K562 (cell line): ENCODE measurements at regions not wholly inside any gene's neighbourhood (a gene's known extent, or its start where the extent isn't known, plus 50 kb on each side); places are given as distances from the start of the nearest gene placed in this dataset.
A peak's percentile ranks its signal among the peaks of the same experiment; 100 is the strongest.
"Not testable (repeated sequence)": the region's sequence is repeated elsewhere in the genome, so short reads cannot be mapped to it uniquely, and the experiment has no call there.

Experiments used
- EP300 ChIP-seq: IDR thresholded peaks from 2 replicates; pipeline ENCODE4 v1.6.1; 2012; ENCODE audit warnings: low read length, improper control_type of control experiment
- EZH2 ChIP-seq: IDR thresholded peaks from 2 replicates; pipeline ENCODE4 v1.6.1; 2012; ENCODE audit warnings: low read depth, mild to moderate bottlenecking, inconsistent platforms, low read length, borderline replicate concordance
- HMGXB4 ChIP-seq: sonication (generic); formaldehyde crosslinking; IDR thresholded peaks from 2 replicates; pipeline ENCODE4 v1.8.1; 2023; ENCODE audit warnings: mild to moderate bottlenecking, missing genetic modification reagents
- MYNN ChIP-seq, 2 experiments: sonication (generic); formaldehyde crosslinking in 1 of 2; IDR thresholded peaks; 2 replicates each; pipeline versions ENCODE4 v1.5.0 to v1.6.1; 2016 to 2020; ENCODE audit warnings: antibody characterized with exemption in 1 of 2, missing genetic modification reagents in 1 of 2
- POLR2AphosphoS5 ChIP-seq: IDR thresholded peaks from 2 replicates; pipeline ENCODE4 v1.6.1; 2011; ENCODE audit warnings: mild to moderate bottlenecking, low read depth, low read length, moderate library complexity; ENCODE audit not compliant: control insufficient read depth, insufficient read depth
- RUNX1 ChIP-seq: sonication (generic); IDR thresholded peaks from 2 replicates; pipeline ENCODE4 v1.6.1; 2016; ENCODE audit warnings: antibody characterized with exemption, low read depth
- TAF1 ChIP-seq: IDR thresholded peaks from 2 replicates; pipeline ENCODE4 v1.6.1; 2011; ENCODE audit warnings: mild to moderate bottlenecking, low read length, moderate library complexity; ENCODE audit not compliant: insufficient read depth, control insufficient read depth, severe bottlenecking; ENCODE audit errors: extremely low read depth
- ZBTB17 ChIP-seq: fragments of 450-650 bp; formaldehyde crosslinking; IDR thresholded peaks from 2 replicates; pipeline ENCODE4 v1.4.0; 2020; ENCODE audit warnings: mild to moderate bottlenecking
- TF ChIP-seq, protein P1 (sequence below), 3 experiments: IDR thresholded peaks in 2 of 3; conservative IDR thresholded peaks in 1 of 3; 2 replicates each; pipeline ENCODE4 v1.5.1; 2011 to 2012; ENCODE audit warnings: low read length in 3 of 3, mild to moderate bottlenecking in 3 of 3, control low read depth in 2 of 3, improper control_type of control experiment in 1 of 3, inconsistent platforms in 1 of 3, low read depth in 1 of 3, mixed read lengths in 1 of 3, moderate library complexity in 1 of 3; ENCODE audit not compliant: insufficient read depth in 2 of 3

DNA sequence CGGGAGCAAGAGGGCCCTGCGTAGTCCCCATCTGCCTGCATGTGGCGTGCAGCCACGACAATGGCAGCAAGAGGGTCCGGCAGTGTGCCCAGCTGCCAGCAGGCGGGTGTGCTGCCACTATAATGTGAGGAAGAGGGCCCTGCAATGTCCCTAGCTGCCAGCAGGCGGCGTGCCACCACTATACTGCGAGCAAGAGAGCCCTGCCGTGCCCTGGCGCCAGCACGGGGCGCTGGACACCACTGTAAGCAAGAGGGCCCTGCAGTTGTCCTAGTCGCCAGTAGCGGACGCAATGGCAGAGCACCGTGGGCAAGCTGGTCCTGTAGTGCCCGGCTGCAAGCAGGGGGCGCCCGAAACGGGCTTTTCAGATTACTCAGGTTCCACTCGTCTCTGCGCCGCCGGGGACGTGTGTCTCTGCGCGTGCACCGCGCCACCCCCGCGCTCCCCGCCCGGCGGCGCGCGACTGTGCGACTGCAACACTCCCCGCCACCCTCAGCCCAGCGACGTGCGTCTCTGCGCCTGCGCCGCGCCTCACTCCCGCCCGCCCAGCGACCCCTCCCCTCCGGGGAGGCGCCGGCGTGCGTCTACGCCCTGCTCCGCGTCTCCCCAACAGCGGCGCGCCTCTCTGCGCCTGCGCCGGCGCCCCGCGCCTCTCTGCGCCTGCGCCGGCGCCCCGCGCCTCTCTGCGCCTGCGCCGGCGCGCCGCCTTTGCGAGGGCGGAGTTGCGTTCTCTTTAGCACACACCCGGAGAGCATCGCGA lies 159.4 kb upstream of the FRG2B start:
- TF ChIP-seq TAF1; RUNX1; EP300; EZH2; MYNN (IDR thresholded peaks at IDR 0.05); MYNN (CRISPR knock-in tag; IDR thresholded peaks at IDR 0.05); ZBTB17; HMGXB4 (CRISPR knock-in tag); POLR2AphosphoS5: not testable (repeated sequence)
- TF ChIP-seq, protein P1, sequence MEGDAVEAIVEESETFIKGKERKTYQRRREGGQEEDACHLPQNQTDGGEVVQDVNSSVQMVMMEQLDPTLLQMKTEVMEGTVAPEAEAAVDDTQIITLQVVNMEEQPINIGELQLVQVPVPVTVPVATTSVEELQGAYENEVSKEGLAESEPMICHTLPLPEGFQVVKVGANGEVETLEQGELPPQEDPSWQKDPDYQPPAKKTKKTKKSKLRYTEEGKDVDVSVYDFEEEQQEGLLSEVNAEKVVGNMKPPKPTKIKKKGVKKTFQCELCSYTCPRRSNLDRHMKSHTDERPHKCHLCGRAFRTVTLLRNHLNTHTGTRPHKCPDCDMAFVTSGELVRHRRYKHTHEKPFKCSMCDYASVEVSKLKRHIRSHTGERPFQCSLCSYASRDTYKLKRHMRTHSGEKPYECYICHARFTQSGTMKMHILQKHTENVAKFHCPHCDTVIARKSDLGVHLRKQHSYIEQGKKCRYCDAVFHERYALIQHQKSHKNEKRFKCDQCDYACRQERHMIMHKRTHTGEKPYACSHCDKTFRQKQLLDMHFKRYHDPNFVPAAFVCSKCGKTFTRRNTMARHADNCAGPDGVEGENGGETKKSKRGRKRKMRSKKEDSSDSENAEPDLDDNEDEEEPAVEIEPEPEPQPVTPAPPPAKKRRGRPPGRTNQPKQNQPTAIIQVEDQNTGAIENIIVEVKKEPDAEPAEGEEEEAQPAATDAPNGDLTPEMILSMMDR (IDR thresholded peaks at IDR 0.05 in 2 of 3, conservative IDR thresholded peaks at IDR 0.05 in 1 of 3; ENCODE audit: insufficient read depth in 2 of 3, low read depth in 1 of 3, low read length in 3 of 3), result peak in 1 of 3 experiments; percentile 22; a peak in 1 of 6 replicates
